ENCODE measurements at regions not wholly inside any gene's neighbourhood (a gene's known extent, or its start where the extent isn't known, plus 50 kb on each side); places are given as distances from the start of the nearest gene placed in this dataset.

DNA sequence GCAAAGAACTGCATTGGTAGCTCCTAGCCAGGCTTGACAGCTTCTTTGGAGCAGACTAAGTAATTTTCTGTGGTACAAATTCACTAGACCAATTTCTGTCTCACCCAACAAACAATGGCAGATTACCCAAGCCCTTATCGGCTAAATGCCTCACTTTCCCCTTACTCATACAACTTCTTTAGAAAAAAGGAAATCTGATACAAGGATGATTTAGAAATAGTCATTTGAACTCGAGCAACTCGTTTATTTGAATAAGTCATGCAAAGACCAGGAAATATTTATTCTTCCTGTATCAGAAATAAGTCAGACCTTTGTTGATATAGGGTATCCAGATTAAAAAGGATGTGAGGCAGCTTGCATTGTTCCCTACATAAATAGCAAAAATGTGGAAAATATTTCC lies 170.4 kb upstream of the CDH6 start:
- H3K4me1 Mint-ChIP-seq (ENCODE audit: low read depth): no peaks in the 10 kb centered on the region
- POLR2A ChIA-PET: no interaction called here
- no peaks in the 10 kb centered on the region for H3K36me3 Mint-ChIP-seq (ENCODE audit: low read depth)
- H3K27me3 Mint-ChIP-seq: no peaks in the 10 kb centered on the region
- no peak for ATAC-seq
- H3K27ac Mint-ChIP-seq: no peak overlapping the region
- intact Hi-C loops (cut with micrococcal nuclease): no loop called here
- no peak for DNase-seq
- peaks cover 2% of the 10 kb centered on the region for H3K9me3 Mint-ChIP-seq
- CTCF ChIA-PET: interaction anchor here (0.6 kb wide), 1 partner anchor 201 kb away, joined by 3 read pairs; no protein-coding TSS in a partner anchor
- no peak overlapping the region for H3K4me3 Mint-ChIP-seq
- TF ChIP-seq, protein P1, sequence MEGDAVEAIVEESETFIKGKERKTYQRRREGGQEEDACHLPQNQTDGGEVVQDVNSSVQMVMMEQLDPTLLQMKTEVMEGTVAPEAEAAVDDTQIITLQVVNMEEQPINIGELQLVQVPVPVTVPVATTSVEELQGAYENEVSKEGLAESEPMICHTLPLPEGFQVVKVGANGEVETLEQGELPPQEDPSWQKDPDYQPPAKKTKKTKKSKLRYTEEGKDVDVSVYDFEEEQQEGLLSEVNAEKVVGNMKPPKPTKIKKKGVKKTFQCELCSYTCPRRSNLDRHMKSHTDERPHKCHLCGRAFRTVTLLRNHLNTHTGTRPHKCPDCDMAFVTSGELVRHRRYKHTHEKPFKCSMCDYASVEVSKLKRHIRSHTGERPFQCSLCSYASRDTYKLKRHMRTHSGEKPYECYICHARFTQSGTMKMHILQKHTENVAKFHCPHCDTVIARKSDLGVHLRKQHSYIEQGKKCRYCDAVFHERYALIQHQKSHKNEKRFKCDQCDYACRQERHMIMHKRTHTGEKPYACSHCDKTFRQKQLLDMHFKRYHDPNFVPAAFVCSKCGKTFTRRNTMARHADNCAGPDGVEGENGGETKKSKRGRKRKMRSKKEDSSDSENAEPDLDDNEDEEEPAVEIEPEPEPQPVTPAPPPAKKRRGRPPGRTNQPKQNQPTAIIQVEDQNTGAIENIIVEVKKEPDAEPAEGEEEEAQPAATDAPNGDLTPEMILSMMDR (IDR thresholded peaks at IDR 0.05): no peak

DNA sequence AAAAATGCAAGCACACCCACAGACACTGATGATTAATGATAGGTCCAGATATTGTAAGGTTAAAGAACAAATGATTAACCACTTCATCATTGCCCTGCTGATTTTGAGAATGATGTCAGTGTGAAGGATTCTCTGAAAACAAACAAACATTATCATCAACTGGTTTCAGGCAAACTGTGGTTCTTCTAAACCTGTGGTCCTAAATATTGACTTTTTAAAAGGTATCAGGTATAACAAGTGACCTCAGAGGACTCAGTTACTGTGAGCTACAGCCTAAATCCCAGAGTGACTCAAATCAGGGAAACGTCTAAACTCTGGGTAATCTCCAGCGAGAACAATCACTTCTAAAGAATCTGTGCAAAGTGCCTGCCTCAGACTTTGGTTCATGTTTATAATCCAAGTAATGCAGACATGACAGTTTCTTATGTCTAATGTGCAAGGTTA lies 172.3 kb upstream of the CDH6 start:
- DNase-seq (no peak), ATAC-seq (no peak)
- Mint-ChIP-seq H3K27me3 (no peaks in the 10 kb centered on the region), H3K4me1 (ENCODE audit: low read depth) (no peaks in the 10 kb centered on the region), H3K4me3 (no peak overlapping the region), H3K27ac (no peak overlapping the region), H3K36me3 (ENCODE audit: low read depth) (no peaks in the 10 kb centered on the region), H3K9me3 (peaks cover 2% of the 10 kb centered on the region)
- ChIA-PET CTCF (interaction anchor here (1.3 kb wide), 1 partner anchor 49 kb away, joined by 3 read pairs; no protein-coding TSS in a partner anchor), POLR2A (no interaction called here)
- intact Hi-C loops (cut with micrococcal nuclease): no loop called here
- TF ChIP-seq, protein P1 (IDR thresholded peaks at IDR 0.05): no peak

DNA sequence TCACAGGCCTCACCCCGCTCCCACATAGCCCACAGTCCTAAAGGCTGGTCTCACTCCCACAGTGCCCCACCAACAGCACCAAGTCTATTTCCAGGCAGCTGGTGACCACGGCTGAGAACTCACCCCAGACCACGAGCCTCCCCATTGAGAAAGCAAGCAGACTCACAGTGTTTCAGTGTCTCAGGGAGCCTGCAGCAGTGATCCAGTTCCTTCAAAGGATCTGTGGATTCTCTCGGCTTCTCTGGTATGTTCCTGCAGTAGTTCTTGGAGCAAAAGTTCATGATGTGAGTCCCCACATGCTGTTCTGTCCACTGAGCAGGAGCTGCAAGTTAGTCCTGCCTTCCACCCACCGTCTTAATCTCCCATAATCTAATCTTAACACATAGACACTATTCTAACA lies 185.3 kb upstream of the CDH6 start:
- DNase-seq: no peak
- no peak overlapping the region for H3K27ac Mint-ChIP-seq
- CTCF ChIA-PET: no interaction called here
- TF ChIP-seq, protein P1 (IDR thresholded peaks at IDR 0.05): no peak
- no peaks in the 10 kb centered on the region for H3K36me3 Mint-ChIP-seq (ENCODE audit: low read depth)
- intact Hi-C loops (cut with micrococcal nuclease): no loop called here
- POLR2A ChIA-PET: no interaction called here
- no peaks in the 10 kb centered on the region for H3K27me3 Mint-ChIP-seq
- ATAC-seq: no peak
- H3K9me3 Mint-ChIP-seq: peaks cover 10% of the 10 kb centered on the region
- no peaks in the 10 kb centered on the region for H3K4me1 Mint-ChIP-seq (ENCODE audit: low read depth)
- H3K4me3 Mint-ChIP-seq: no peak overlapping the region

DNA sequence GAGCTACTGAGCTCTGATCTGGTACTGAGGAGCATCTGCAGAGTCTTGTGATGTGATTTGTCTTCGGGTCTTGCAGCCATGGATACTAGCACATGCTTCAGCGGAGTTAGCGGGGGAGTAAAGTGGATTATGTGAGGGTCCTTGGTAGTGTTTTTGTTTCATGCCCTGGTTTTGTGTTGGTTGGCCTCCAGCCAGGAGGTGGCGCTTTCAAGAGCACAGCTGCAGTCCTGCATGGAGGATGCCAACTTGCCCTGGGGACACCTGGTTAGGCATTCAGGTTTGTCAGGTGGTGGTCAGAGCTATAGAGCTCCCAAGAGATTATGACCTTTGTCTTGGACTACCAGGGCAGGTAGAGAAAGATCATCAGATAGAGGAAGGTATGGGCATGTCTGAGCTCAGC lies 185.8 kb upstream of the CDH6 start:
- DNase-seq (peak; percentile 1), ATAC-seq (no peak)
- H3K27me3 Mint-ChIP-seq: no peaks in the 10 kb centered on the region
- CTCF ChIA-PET: no interaction called here
- intact Hi-C loops (cut with micrococcal nuclease): no loop called here
- H3K4me1 Mint-ChIP-seq (ENCODE audit: low read depth): no peaks in the 10 kb centered on the region
- TF ChIP-seq, protein P1 (IDR thresholded peaks at IDR 0.05): no peak
- H3K27ac Mint-ChIP-seq: no peak overlapping the region
- H3K9me3 Mint-ChIP-seq: peaks cover 10% of the 10 kb centered on the region
- POLR2A ChIA-PET: no interaction called here
- H3K36me3 Mint-ChIP-seq (ENCODE audit: low read depth): no peaks in the 10 kb centered on the region
- no peak overlapping the region for H3K4me3 Mint-ChIP-seq

DNA sequence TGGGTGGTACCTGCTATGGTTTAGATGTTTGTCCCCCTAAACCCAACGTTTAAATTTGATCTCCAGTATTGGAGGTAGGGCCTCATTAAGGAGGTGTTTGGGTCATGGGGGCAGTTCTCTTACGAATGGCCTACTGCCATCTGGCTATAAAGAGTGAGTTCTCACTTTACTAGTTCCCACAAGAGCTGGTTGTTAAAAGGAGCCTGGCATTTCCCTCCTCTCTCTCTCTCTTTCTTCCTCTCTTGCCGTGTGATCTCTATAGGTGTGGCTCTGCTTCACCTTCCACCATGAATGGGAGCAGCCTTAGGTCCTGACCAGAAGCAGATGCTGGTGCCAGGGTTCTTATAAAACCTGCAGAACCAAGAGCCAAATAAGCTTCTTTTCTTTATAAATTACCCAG lies 193.2 kb upstream of the CDH6 start:
- intact Hi-C loops (cut with micrococcal nuclease): no loop called here
- ATAC-seq: no peak
- peaks cover 11% of the 10 kb centered on the region for H3K9me3 Mint-ChIP-seq
- no peak overlapping the region for H3K4me3 Mint-ChIP-seq
- no peak overlapping the region for H3K27ac Mint-ChIP-seq
- no peak for DNase-seq
- H3K36me3 Mint-ChIP-seq (ENCODE audit: low read depth): no peaks in the 10 kb centered on the region
- ChIA-PET POLR2A (no interaction called here), CTCF (no interaction called here)
- H3K27me3 Mint-ChIP-seq: no peaks in the 10 kb centered on the region
- TF ChIP-seq, protein P1 (IDR thresholded peaks at IDR 0.05): no peak
- H3K4me1 Mint-ChIP-seq (ENCODE audit: low read depth): no peaks in the 10 kb centered on the region
